ENCODE measurements at regions not wholly inside any gene's neighbourhood (a gene's known extent, or its start where the extent isn't known, plus 50 kb on each side); places are given as distances from the start of the nearest gene placed in this dataset.

DNA sequence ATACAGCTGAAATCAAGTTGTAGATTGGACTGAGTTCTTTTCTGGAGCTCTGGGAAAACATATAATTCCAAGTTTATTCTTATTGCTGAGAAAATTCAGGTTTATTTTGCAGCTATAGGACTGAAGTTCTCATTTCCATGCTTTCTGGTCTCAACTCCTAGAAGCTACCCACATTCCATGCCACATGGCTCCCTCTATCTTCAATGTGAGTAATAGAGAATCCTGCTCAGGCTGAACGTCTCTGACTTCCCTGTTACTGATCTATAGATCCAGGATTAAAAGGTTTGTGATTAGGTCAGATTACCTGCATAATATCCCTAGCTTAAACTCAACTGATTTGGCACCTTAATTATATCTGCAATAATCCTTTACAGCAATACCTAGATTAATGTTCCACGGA, 453.8 kb upstream of the MC4R start:
- Histone ChIP-seq H4K8ac (ENCODE audit: extremely low read depth, insufficient read depth, low read length) (no peak overlapping the region), H3K56ac (replicated peaks; ENCODE audit: insufficient read length, low read depth, low read length) (no peak overlapping the region), H3K4ac (replicated peaks; ENCODE audit: insufficient read length, low read depth, low read length) (no peak overlapping the region), H3K23me2 (ENCODE audit: low read depth, low read length) (no peaks in the 10 kb centered on the region), H4K91ac (replicated peaks; ENCODE audit: insufficient read length, low read length) (no peak overlapping the region), H3K79me1 (ENCODE audit: low read depth, low read length) (no peaks in the 10 kb centered on the region), H2BK15ac (ENCODE audit: low read length) (no peak overlapping the region), H3K79me2 (ENCODE audit: control insufficient read depth in 1 of 2, insufficient read depth in 2 of 2, low read length in 2 of 2) (no peaks in the 10 kb centered on the region), H2BK5ac (ENCODE audit: low read depth, low read length) (no peak overlapping the region), H3K27ac (ENCODE audit: low read depth, low read length) (no peak overlapping the region), H3K23ac (ENCODE audit: insufficient read length) (no peak overlapping the region), H3K27me3 (replicated peaks in 1 of 4; ENCODE audit: control insufficient read depth in 3 of 4, extremely low read depth in 1 of 4, insufficient read depth in 3 of 4, low read length in 3 of 4) (no peaks in the 10 kb centered on the region), H3K9ac (replicated peaks in 1 of 4; ENCODE audit: extremely low read depth in 1 of 4, low read depth in 3 of 4, low read length in 3 of 4) (no peak overlapping the region), H3K4me3 (ENCODE audit: extremely low read depth in 1 of 4, insufficient read depth in 2 of 4, low read depth in 3 of 4, low read length in 4 of 4) (no peak overlapping the region), H4K20me1 (replicated peaks in 1 of 2; ENCODE audit: control insufficient read depth in 1 of 2, insufficient read depth in 2 of 2, low read length in 2 of 2) (no peaks in the 10 kb centered on the region), H3K9me3 (ENCODE audit: insufficient read depth in 2 of 2, low read depth in 1 of 2, low read length in 1 of 2) (no peaks in the 10 kb centered on the region), H2BK12ac (ENCODE audit: low read depth, low read length) (no peak overlapping the region), H3K4me1 (replicated peaks in 1 of 4; ENCODE audit: control insufficient read depth in 3 of 4, insufficient read depth in 4 of 4, low read length in 3 of 4) (no peaks in the 10 kb centered on the region), H2AFZ (ENCODE audit: low read length) (no peak overlapping the region), H3K14ac (ENCODE audit: insufficient read length) (no peak overlapping the region), H3K36me3 (ENCODE audit: control insufficient read depth in 2 of 4, insufficient read depth in 4 of 4, low read length in 3 of 4) (no peaks in the 10 kb centered on the region), H2BK20ac (ENCODE audit: low read length) (no peak overlapping the region), H2BK120ac (replicated peaks; ENCODE audit: low read depth, low read length) (no peak overlapping the region), H2AK5ac (ENCODE audit: low read depth, low read length) (no peak overlapping the region), H4K5ac (ENCODE audit: insufficient read length, low read depth, low read length) (no peak overlapping the region), H3K4me2 (ENCODE audit: insufficient read depth in 1 of 2, low read depth in 2 of 2, low read length in 2 of 2) (no peak overlapping the region), H3K18ac (ENCODE audit: extremely low read depth, low read length) (no peak overlapping the region)
- TF ChIP-seq, protein P1, sequence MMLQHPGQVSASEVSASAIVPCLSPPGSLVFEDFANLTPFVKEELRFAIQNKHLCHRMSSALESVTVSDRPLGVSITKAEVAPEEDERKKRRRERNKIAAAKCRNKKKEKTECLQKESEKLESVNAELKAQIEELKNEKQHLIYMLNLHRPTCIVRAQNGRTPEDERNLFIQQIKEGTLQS (IDR thresholded peaks at IDR 0.05; ENCODE audit: insufficient read depth, low read depth, low read length) = no peak
- TF ChIP-seq RAD21 (IDR thresholded peaks at IDR 0.05 in 1 of 2, conservative IDR thresholded peaks at IDR 0.05 in 1 of 2; ENCODE audit: low read depth in 2 of 2, low read length in 2 of 2) (peak; percentile 53 to 63), SRF (IDR thresholded peaks at IDR 0.05; ENCODE audit: low read depth, low read length) (no peak), TEAD4 (IDR thresholded peaks at IDR 0.05; ENCODE audit: low read depth, low read length) (peak; percentile 84)
- TF ChIP-seq, protein P2, sequence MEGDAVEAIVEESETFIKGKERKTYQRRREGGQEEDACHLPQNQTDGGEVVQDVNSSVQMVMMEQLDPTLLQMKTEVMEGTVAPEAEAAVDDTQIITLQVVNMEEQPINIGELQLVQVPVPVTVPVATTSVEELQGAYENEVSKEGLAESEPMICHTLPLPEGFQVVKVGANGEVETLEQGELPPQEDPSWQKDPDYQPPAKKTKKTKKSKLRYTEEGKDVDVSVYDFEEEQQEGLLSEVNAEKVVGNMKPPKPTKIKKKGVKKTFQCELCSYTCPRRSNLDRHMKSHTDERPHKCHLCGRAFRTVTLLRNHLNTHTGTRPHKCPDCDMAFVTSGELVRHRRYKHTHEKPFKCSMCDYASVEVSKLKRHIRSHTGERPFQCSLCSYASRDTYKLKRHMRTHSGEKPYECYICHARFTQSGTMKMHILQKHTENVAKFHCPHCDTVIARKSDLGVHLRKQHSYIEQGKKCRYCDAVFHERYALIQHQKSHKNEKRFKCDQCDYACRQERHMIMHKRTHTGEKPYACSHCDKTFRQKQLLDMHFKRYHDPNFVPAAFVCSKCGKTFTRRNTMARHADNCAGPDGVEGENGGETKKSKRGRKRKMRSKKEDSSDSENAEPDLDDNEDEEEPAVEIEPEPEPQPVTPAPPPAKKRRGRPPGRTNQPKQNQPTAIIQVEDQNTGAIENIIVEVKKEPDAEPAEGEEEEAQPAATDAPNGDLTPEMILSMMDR (IDR thresholded peaks at IDR 0.05; ENCODE audit: control extremely low read depth in 1 of 3, insufficient read depth in 1 of 3, low read depth in 1 of 3, low read length in 3 of 3) = peak in 2 of 3 experiments; percentile 32 to 59; a peak in 3 of 4 replicates
- 59% methylated on average over 2 of the region's 2 CpGs; no CpG with 5 or more reads in 1 of the 2 experiments for WGBS, 2 experiments (ENCODE audit: extremely low coverage in 1 of 2, insufficient coverage in 1 of 2, insufficient read length in 1 of 2, insufficient replicate concordance in 2 of 2, low coverage in 1 of 2, low lambda C conversion rate in 2 of 2, missing lambda C conversion rate in 1 of 2)
- FAIRE-seq (peak; percentile 7), DNase-seq (ENCODE audit: low read depth in 1 of 2, low spot score in 2 of 2) (no peak)
- ChIA-PET CTCF (ENCODE audit: partially characterized antibody) (interaction anchor here (0.6 to 1.7 kb wide), 16 partner anchors 9 to 838 kb away, joined by 3 to 13 read pairs (median 4); no protein-coding TSS in a partner anchor), POLR2A (ENCODE audit: partially characterized antibody) (no interaction called here)

Measured in H1 (cell line).